ENCODE measurements at regions not wholly inside any gene's neighbourhood (a gene's known extent, or its start where the extent isn't known, plus 50 kb on each side); places are given as distances from the start of the nearest gene placed in this dataset.

DNA sequence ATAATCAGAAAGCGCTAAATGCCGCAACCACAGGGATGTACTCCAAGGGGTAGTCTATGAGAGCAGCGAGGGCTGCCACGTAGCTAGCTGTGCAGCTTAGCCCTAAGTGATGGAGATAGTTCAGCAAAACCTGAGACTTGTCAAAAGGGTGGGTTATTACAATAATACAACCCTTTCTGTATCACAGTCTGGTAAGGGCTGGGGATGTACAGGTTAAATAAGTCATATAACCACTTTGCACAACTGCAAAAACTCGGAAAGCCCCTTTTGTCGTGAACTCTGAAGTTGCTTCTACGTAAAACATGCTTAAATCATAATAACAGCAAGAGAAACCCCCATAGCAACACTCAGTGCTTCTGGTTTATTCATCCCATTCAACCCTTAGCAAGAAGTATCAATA is 598.8 kb downstream of the SUCLG1 start:
- no peak for TF ChIP-seq POLR2AphosphoS5 (IDR thresholded peaks at IDR 0.05)
- no peak for TF ChIP-seq EP300 (IDR thresholded peaks at IDR 0.05)
- TF ChIP-seq POLR2A (IDR thresholded peaks at IDR 0.05), result no peak
- TF ChIP-seq, protein P1, sequence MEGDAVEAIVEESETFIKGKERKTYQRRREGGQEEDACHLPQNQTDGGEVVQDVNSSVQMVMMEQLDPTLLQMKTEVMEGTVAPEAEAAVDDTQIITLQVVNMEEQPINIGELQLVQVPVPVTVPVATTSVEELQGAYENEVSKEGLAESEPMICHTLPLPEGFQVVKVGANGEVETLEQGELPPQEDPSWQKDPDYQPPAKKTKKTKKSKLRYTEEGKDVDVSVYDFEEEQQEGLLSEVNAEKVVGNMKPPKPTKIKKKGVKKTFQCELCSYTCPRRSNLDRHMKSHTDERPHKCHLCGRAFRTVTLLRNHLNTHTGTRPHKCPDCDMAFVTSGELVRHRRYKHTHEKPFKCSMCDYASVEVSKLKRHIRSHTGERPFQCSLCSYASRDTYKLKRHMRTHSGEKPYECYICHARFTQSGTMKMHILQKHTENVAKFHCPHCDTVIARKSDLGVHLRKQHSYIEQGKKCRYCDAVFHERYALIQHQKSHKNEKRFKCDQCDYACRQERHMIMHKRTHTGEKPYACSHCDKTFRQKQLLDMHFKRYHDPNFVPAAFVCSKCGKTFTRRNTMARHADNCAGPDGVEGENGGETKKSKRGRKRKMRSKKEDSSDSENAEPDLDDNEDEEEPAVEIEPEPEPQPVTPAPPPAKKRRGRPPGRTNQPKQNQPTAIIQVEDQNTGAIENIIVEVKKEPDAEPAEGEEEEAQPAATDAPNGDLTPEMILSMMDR (IDR thresholded peaks at IDR 0.05), result no peak
- no peaks in the 10 kb centered on the region for H3K9me3 ChIP-seq
- DNase-seq (no peak), ATAC-seq (ENCODE audit: low FRiP score in 2 of 2) (no peak)
- no peak overlapping the region for H3K4me3 ChIP-seq
- H3K36me3 ChIP-seq, result no peaks in the 10 kb centered on the region
- 76 to 78% methylated on average over 7 of the region's 7 CpGs for WGBS, 2 donors
- no peaks in the 10 kb centered on the region for H3K27me3 ChIP-seq
- H3K27ac ChIP-seq, result no peak overlapping the region
- no peaks in the 10 kb centered on the region for H3K4me1 ChIP-seq

DNA sequence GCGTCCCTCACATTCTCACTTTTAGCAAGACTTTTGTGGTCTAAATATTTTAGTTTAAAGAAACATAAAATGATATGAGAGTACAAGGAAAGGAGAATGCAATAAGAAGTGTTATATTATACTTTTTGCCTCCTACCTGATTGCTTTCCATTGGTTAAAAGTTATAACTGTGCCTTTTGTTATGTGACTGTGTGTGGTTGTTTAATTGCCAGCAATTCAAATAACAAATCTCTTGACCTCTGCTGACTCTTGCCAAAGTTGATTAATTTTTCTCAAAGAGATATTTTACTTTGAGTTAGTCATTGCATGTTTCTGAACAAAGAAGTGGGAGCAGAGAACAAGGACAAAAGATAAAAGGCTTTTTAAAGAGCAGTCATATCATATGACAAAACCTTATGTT is 599.5 kb downstream of the SUCLG1 start:
- H3K27me3 ChIP-seq, result no peaks in the 10 kb centered on the region
- H3K9me3 ChIP-seq, result no peaks in the 10 kb centered on the region
- H3K4me3 ChIP-seq, result no peak overlapping the region
- no peaks in the 10 kb centered on the region for H3K36me3 ChIP-seq
- H3K4me1 ChIP-seq, result no peaks in the 10 kb centered on the region
- WGBS, 2 donors, result 91 to 93% methylated on average over 1 of the region's 1 CpG
- no peak for TF ChIP-seq POLR2A (IDR thresholded peaks at IDR 0.05)
- no peak for TF ChIP-seq POLR2AphosphoS5 (IDR thresholded peaks at IDR 0.05)
- no peak for TF ChIP-seq EP300 (IDR thresholded peaks at IDR 0.05)
- TF ChIP-seq, protein P1 (IDR thresholded peaks at IDR 0.05), result no peak
- ATAC-seq (ENCODE audit: low FRiP score in 2 of 2), result no peak
- no peak for DNase-seq
- H3K27ac ChIP-seq, result no peak overlapping the region

DNA sequence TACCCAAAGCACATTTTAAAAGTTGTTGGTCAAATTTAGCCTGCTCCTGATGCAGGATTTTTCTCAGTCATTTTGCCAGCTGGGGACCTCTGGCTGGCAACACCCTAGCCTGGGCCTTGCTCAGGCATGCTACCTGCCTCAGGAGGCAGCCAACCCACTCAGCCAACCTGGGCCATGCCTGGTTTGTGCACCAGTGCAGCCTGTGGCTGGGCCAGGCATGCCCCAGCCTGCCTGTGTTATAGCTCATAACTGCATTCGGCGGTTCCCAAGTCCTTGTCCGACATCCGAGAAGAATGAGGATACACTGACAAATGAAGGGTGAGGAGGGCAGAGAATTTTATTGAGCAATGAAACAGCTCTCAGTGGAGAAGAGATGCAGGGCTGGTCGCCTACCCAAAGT is 608.0 kb downstream of the SUCLG1 start:
- TF ChIP-seq POLR2A (IDR thresholded peaks at IDR 0.05) (no peak), POLR2AphosphoS5 (IDR thresholded peaks at IDR 0.05) (no peak), EP300 (IDR thresholded peaks at IDR 0.05) (no peak)
- TF ChIP-seq, protein P1 (IDR thresholded peaks at IDR 0.05), result no peak
- DNase-seq, result peak in 1 of 2 donors; percentile 35
- H3K4me3 ChIP-seq, result no peak overlapping the region
- H3K36me3 ChIP-seq, result no peaks in the 10 kb centered on the region
- no peaks in the 10 kb centered on the region for H3K27me3 ChIP-seq
- WGBS, 2 donors, result 79 to 96% methylated on average over 3 to 5 of the region's 5 CpGs
- H3K9me3 ChIP-seq, result no peaks in the 10 kb centered on the region
- no peak for ATAC-seq (ENCODE audit: low FRiP score in 2 of 2)
- no peaks in the 10 kb centered on the region for H3K4me1 ChIP-seq
- no peak overlapping the region for H3K27ac ChIP-seq

DNA sequence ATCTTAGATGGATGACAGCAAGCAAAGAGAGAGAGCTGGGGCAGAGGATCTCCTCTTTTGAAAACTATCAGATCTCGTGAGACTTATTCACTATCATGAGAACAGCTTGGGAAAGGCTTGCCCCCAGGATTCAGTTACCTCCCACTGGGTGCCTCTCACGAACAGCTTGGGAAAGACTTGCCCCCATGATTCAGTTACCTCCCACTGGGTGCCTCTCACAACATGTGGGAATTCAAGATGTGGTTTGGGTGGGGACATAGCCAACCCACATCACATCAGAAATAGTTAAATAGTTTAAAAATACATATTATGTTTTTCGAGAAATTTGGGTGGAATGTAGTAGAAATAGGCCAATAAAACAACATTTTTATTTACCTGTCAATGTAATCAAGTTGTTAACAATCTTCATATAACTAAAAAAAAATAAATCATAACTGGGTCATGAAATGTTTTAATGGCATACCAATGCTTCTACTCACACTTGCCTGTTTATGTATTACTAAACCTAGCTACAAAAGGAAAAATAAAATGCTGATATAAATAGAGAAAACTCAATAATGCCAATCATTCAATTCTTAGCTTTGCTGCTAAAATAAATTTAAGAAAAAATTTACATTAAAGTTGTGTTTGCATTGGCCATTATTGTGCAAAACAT is 608.9 kb downstream of the SUCLG1 start:
- Histone ChIP-seq H3K27me3 (no peaks in the 10 kb centered on the region), H3K4me1 (no peaks in the 10 kb centered on the region), H3K4me3 (no peak overlapping the region), H3K36me3 (no peaks in the 10 kb centered on the region), H3K9me3 (no peaks in the 10 kb centered on the region), H3K27ac (no peak overlapping the region)
- TF ChIP-seq POLR2A (IDR thresholded peaks at IDR 0.05) (no peak), EP300 (IDR thresholded peaks at IDR 0.05) (no peak), POLR2AphosphoS5 (IDR thresholded peaks at IDR 0.05) (no peak)
- TF ChIP-seq, protein P1 (IDR thresholded peaks at IDR 0.05), result no peak
- WGBS, 2 donors, result 72 to 73% methylated on average over 3 of the region's 3 CpGs
- DNase-seq (no peak), ATAC-seq (ENCODE audit: low FRiP score in 2 of 2) (no peak)

DNA sequence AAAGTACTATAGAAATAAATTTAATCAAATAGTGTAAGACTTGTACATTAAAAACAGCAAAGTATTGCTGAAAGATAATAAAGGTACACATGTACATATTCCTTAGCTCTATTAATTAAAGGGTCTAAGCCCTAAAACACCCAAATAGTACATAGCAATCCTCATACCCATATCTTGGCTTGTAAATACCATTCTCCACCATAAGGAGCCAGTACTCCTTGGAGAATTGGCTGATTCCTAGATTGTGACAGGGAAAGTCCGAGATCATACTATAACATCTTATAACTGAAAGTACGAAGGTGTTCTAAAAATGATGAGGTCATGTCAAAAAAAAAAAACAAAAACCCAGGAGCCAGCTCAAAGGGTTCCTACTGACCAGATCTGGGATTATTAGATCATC is 614.6 kb downstream of the SUCLG1 start:
- no peaks in the 10 kb centered on the region for H3K9me3 ChIP-seq
- H3K4me3 ChIP-seq, result no peak overlapping the region
- H3K36me3 ChIP-seq, result no peaks in the 10 kb centered on the region
- TF ChIP-seq EP300 (IDR thresholded peaks at IDR 0.05) (no peak), POLR2A (IDR thresholded peaks at IDR 0.05) (no peak), POLR2AphosphoS5 (IDR thresholded peaks at IDR 0.05) (no peak)
- TF ChIP-seq, protein P1 (IDR thresholded peaks at IDR 0.05), result no peak
- H3K4me1 ChIP-seq, result no peaks in the 10 kb centered on the region
- WGBS, 2 donors, result 82 to 85% methylated on average over 2 of the region's 2 CpGs
- H3K27me3 ChIP-seq, result no peaks in the 10 kb centered on the region
- H3K27ac ChIP-seq, result no peak overlapping the region
- DNase-seq, result no peak
- no peak for ATAC-seq (ENCODE audit: low FRiP score in 2 of 2)

All from upper lobe of left lung (tissue), 6 donors.